ENCODE measurements at regions not wholly inside any gene's neighbourhood (a gene's known extent, or its start where the extent isn't known, plus 50 kb on each side); places are given as distances from the start of the nearest gene placed in this dataset.

GRCh38 chr16:9040800-9041412 lies 50.5 kb upstream of the HAPSTR1 start:
- Mint-ChIP-seq H3K27me3 (ENCODE audit: unreplicated experiment) (no peaks in the 10 kb centered on the region), H3K27ac (ENCODE audit: unreplicated experiment) (no peak overlapping the region), H3K36me3 (ENCODE audit: low read depth, unreplicated experiment) (no peaks in the 10 kb centered on the region), H3K9me3 (ENCODE audit: unreplicated experiment) (no peaks in the 10 kb centered on the region), H3K4me3 (ENCODE audit: unreplicated experiment) (no peak overlapping the region), H3K4me1 (ENCODE audit: unreplicated experiment) (no peaks in the 10 kb centered on the region)
- TF ChIP-seq CTCF (IDR thresholded peaks at IDR 0.05; ENCODE audit: unreplicated experiment), result no peak
- no peak for DNase-seq (ENCODE audit: low spot score)

Data from endothelial cell (in vitro differentiated cells).